Cardiac muscle cell (in vitro differentiated cells and primary cell): ENCODE measurements at regions not wholly inside any gene's neighbourhood (a gene's known extent, or its start where the extent isn't known, plus 50 kb on each side); places are given as distances from the start of the nearest gene placed in this dataset.
A peak's percentile ranks its signal among the peaks of the same experiment; 100 is the strongest.
"Not testable (repeated sequence)": the region's sequence is repeated elsewhere in the genome, so short reads cannot be mapped to it uniquely, and the experiment has no call there.

Experiments used
- DNase-seq, 2 donors: peaks; one replicate each; pipeline versions ENCODE4 v3.0.0 to v3.0.0-alpha.2; 2010 to 2017; ENCODE audit warnings: low read depth in 1 of 2, low spot score in 1 of 2
- H3K27ac ChIP-seq: fragments of 200-600 bp; sonication (generic); 2 replicates; pipeline ENCODE4 v1.5.1; 2016
- H3K27me3 ChIP-seq: fragments of 200-600 bp; sonication (generic); 2 replicates; pipeline ENCODE4 v1.6.0; 2016; ENCODE audit warnings: control low read depth
- H3K36me3 ChIP-seq: fragments of 200-600 bp; sonication (generic); 2 replicates; pipeline ENCODE4 v1.5.1; 2016; ENCODE audit warnings: control low read depth
- H3K4me1 ChIP-seq: fragments of 200-600 bp; sonication (generic); 2 replicates; pipeline ENCODE4 v1.8.1; 2017; ENCODE audit warnings: low read depth, mild to moderate bottlenecking, mixed run types
- H3K4me3 ChIP-seq: fragments of 200-600 bp; sonication (generic); 2 replicates; pipeline ENCODE4 v1.5.1; 2016; ENCODE audit warnings: mild to moderate bottlenecking
- H3K9me3 ChIP-seq: fragments of 200-600 bp; sonication (generic); 2 replicates; pipeline ENCODE4 v1.5.1; 2017; ENCODE audit warnings: low read depth, mild to moderate bottlenecking, control low read depth
- CTCF ChIP-seq: IDR thresholded peaks from 2 replicates; pipeline ENCODE4 v1.5.1; 2012; ENCODE audit warnings: low read depth, mild to moderate bottlenecking, low read length

- TF ChIP-seq CTCF, result no peak
- H3K4me3 ChIP-seq, result no peak overlapping the region
- H3K27me3 ChIP-seq, result no peaks in the 10 kb centered on the region
- H3K9me3 ChIP-seq, result no peaks in the 10 kb centered on the region
- no peaks in the 10 kb centered on the region for H3K4me1 ChIP-seq
- no peak for DNase-seq
- no peaks in the 10 kb centered on the region for H3K36me3 ChIP-seq
- no peak overlapping the region for H3K27ac ChIP-seq
Observed at GRCh38 chr4:189656641-189657040, 284.0 kb upstream of the FRG1 start.

GRCh38 chr4:189658259-189658658, 282.4 kb upstream of the FRG1 start:
- not testable (repeated sequence) for H3K4me1 ChIP-seq, DNase-seq, H3K27me3 ChIP-seq, H3K9me3 ChIP-seq, H3K27ac ChIP-seq, H3K4me3 ChIP-seq, H3K36me3 ChIP-seq

GRCh38 chr4:189658831-189659230, 281.8 kb upstream of the FRG1 start:
- not testable (repeated sequence) for H3K4me3 ChIP-seq, H3K9me3 ChIP-seq, H3K27ac ChIP-seq, H3K27me3 ChIP-seq, H3K4me1 ChIP-seq, DNase-seq, H3K36me3 ChIP-seq

- H3K27me3 ChIP-seq, result no peaks in the 10 kb centered on the region
- H3K27ac ChIP-seq, result no peak overlapping the region
- DNase-seq, result no peak
- no peaks in the 10 kb centered on the region for H3K9me3 ChIP-seq
- H3K36me3 ChIP-seq, result no peaks in the 10 kb centered on the region
- no peak for TF ChIP-seq CTCF
- no peak overlapping the region for H3K4me3 ChIP-seq
- no peaks in the 10 kb centered on the region for H3K4me1 ChIP-seq
Observed at GRCh38 chr4:189659287-189659686, 281.4 kb upstream of the FRG1 start.

GRCh38 chr4:189660722-189661360, 279.8 kb upstream of the FRG1 start:
- Histone ChIP-seq H3K27me3 (no peaks in the 10 kb centered on the region), H3K27ac (no peak overlapping the region), H3K4me3 (no peak overlapping the region), H3K4me1 (no peaks in the 10 kb centered on the region), H3K36me3 (no peaks in the 10 kb centered on the region), H3K9me3 (no peaks in the 10 kb centered on the region)
- peak in 1 of 2 donors; percentile 28 for DNase-seq
- no peak for TF ChIP-seq CTCF

GRCh38 chr4:189664693-189665250, 275.9 kb upstream of the FRG1 start:
- Histone ChIP-seq H3K27me3 (no peaks in the 10 kb centered on the region), H3K36me3 (no peaks in the 10 kb centered on the region), H3K4me1 (no peaks in the 10 kb centered on the region), H3K9me3 (no peaks in the 10 kb centered on the region), H3K27ac (no peak overlapping the region), H3K4me3 (no peak overlapping the region)
- DNase-seq, result no peak
- TF ChIP-seq CTCF, result no peak

GRCh38 chr4:189665712-189666305, 274.9 kb upstream of the FRG1 start:
- H3K27me3 ChIP-seq, DNase-seq, H3K36me3 ChIP-seq, H3K9me3 ChIP-seq, H3K4me1 ChIP-seq, H3K4me3 ChIP-seq, H3K27ac ChIP-seq: not testable (repeated sequence)

- not testable (repeated sequence) for H3K9me3 ChIP-seq, H3K36me3 ChIP-seq, DNase-seq, H3K27ac ChIP-seq, H3K27me3 ChIP-seq, H3K4me1 ChIP-seq, H3K4me3 ChIP-seq
Observed at GRCh38 chr4:189667386-189667785, 273.3 kb upstream of the FRG1 start.

- not testable (repeated sequence) for H3K27me3 ChIP-seq, H3K27ac ChIP-seq, H3K4me1 ChIP-seq, H3K9me3 ChIP-seq, DNase-seq, H3K36me3 ChIP-seq, H3K4me3 ChIP-seq
Observed at GRCh38 chr4:189697675-189698245, 242.9 kb upstream of the FRG1 start.

- H3K9me3 ChIP-seq, H3K4me1 ChIP-seq, H3K27me3 ChIP-seq, H3K4me3 ChIP-seq, DNase-seq, H3K27ac ChIP-seq, H3K36me3 ChIP-seq: not testable (repeated sequence)
Observed at GRCh38 chr4:189703000-189703399, 237.7 kb upstream of the FRG1 start.
